NCI-H345 treated with DMSO at 0.1 percent for 48 hours (cell line): ENCODE measurements at regions not wholly inside any gene's neighbourhood (a gene's known extent, or its start where the extent isn't known, plus 50 kb on each side); places are given as distances from the start of the nearest gene placed in this dataset.

ENCODE experiments used
- DNase-seq: peaks from one replicate; lab custom pipeline; 2025; ENCODE audit not compliant: unreplicated experiment; lab: John Stamatoyannopoulos, UW

GRCh38 chr20:51335329-51335841 is 207.1 kb downstream of the NFATC2 start:
- no peak for DNase-seq

GRCh38 chr20:51334609-51335008 is 207.9 kb downstream of the NFATC2 start:
- DNase-seq: no peak

DNA sequence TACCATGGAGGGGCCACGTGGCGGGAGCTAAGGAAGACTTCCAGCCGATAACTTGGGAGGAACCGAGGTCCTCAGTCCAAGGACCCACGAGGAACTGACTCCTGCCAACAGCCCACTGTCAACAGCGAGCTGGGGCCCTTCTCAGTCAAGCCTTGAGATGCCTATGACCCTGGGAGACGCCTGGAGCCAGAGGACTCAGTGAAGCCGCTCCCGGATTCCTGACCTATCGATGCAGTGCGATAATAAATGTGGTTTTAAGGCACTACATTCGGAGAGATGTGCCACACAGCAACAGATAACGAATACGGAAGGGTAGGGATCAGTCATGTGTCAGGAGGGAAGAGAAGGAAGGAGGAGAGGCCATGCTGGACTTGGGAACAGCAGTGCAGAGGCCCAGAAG is 208.5 kb downstream of the NFATC2 start:
- DNase-seq: no peak

- no peak for DNase-seq
Measured at GRCh38 chr20:51333446-51333845, 209.1 kb downstream of the NFATC2 start.

- DNase-seq: no peak
Measured at GRCh38 chr20:51331481-51331880, 211.0 kb downstream of the NFATC2 start.

- no peak for DNase-seq
Measured at GRCh38 chr20:51329845-51330244, 212.7 kb downstream of the NFATC2 start.

DNA sequence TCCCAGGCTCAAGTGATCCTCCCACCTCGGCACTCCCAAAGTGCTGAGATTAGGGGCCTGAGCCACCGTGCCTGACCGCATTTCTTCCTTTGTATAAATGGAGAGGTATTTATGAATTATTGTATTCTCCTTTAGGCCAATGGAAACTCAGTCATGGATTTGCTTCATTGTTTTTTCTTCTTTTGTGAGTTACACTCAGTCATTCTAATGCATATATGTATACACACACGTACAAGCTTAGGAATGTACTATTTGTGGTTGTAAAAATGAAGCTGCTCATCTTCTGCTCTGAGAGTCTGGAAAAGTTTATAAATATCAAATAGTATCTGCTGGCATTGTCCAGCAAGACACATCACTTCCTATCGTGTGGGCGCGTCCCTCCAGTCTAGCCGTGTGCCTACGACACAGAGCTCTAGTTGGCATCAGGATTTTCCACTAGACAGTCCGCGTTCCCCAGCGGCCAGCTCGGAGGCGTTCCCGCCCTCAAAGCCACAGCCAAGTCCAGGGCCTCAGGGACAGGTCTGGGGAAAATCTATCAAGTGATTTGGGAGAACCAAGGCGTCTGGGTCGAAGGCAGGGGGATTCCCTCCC is 215.2 kb downstream of the NFATC2 start:
- no peak for DNase-seq

GRCh38 chr20:51326201-51326819 is 216.2 kb downstream of the NFATC2 start:
- DNase-seq: peak; percentile 29

DNA sequence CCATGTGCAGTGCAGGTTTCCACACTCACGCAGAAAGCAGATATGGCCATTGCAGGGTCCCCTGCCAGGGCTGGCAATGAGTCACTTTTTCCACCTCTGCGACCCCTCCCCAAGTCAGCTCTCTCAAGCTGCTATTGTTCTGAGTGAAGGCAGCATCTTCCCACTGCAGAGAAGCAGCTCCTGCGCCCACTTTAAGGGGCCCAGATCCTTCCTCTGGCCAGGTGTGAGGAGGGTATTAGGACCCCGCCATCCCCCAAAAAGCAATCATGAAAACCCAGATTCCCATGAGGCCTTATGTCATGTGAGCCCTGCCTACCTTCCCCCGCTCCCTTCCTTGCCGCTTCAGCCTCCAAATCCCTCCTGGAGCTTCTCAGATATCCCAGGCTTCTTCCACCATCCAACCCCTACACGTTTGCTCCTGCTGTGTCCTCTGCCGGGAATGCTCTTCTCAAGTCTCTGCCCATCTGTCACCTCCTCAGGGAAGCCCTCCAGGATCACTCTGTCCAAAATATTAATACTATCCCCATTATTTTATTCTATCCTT is 220.3 kb downstream of the NFATC2 start:
- no peak for DNase-seq

- DNase-seq: no peak
Measured at GRCh38 chr20:51321343-51322163, 221.0 kb downstream of the NFATC2 start.

DNA sequence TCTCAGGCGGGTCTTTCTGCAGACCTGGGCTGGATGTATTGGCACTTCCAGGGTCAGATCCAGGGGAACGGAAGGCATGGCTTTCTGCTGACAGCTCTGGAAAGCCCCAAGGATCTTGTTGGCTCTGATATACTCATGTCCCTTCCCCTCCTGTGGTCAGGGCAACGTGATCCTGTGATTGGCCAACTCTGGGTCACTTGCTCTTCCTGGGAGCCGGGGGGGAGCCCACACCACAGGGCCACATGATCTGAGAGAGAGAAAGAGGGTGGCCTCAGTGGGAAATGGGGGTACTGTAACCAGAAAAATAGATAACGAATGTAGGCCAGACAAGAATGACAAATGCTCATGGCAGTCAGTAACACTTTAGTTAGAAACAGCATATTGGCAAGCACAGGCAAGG is 223.0 kb downstream of the NFATC2 start:
- no peak for DNase-seq

GRCh38 chr20:51318058-51318949 is 224.2 kb downstream of the NFATC2 start:
- DNase-seq: no peak

DNA sequence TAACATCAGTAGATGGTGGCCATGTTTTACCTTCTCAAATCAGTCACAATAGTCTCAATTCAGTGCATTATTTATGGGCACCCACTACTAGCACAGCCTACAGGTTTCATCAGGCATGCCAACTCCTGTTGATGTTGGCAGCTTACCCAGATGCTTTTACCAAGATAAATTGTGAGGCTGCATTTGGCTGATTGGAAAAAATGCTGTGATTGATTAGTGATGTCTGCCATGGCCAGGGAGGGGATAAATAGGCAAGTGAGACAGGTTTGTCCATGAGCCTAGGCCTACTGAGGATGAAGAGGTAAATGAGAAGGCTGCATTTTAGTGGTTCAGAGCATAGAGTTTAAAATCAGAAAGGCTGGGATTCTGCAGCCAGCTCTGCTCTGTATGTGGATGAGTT is 227.1 kb downstream of the NFATC2 start:
- no peak for DNase-seq

DNA sequence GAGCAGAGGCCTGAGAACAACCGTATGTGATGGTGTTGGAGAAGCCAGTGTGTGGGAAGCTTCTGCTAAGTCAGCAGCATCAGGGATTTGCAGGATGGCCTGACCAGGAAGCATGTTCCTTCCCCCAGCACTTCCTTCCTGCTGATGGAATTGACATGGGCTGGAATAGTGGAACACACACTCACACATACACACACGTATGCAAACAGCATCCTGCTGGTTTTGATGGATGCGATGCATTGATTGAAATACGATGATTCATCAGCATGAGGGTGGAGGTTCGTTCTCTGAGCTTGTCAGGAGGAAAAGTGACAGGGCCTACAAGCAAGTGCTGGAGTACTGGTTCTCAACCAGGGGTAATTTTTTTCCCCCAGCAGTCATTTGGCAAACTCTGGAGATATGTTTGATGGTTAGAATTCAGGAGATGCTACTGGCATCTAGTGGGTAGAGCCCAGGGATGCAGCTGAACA is 229.1 kb downstream of the NFATC2 start:
- DNase-seq: no peak

- no peak for DNase-seq
Measured at GRCh38 chr20:51312480-51312783, 230.1 kb downstream of the NFATC2 start.

DNA sequence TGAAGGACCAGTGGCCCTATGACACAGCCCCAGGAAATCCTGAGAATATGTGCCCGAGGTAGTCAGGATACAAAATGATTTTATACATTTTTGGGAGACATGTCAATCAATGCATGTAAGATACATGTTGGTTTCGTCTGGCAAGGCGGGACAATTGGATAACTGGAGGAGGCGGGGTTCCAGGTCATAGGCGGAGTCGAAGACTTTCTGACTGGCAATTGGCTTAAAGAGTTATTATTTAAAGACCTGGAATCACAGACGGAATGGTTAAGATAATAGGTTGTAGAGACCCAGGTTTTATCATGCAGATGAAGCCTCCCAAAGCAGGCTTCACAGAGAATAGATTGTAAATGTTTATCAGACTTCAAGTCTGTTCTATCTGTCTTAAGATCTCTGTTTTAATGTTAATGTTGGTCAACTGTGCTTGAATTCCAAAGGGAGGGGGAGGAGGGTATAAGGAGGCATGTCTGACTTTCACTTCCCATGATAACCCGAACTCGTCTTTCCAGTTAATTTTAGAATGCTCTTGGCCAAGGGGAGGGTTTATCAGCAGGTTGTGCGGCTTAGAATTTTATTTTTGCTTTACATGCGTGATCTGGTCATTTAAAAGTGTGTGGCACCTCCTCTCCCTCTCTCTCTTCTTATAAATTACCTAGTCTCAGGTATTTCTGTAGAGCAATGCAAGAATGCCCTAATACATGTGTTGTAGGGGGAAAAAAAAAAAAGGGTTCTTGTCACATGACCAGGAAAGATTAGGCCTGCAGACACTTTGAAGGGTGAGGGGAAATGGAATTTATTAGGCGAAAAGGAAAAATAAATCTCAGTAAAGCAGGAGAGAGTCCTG is 230.7 kb downstream of the NFATC2 start:
- DNase-seq: no peak

DNA sequence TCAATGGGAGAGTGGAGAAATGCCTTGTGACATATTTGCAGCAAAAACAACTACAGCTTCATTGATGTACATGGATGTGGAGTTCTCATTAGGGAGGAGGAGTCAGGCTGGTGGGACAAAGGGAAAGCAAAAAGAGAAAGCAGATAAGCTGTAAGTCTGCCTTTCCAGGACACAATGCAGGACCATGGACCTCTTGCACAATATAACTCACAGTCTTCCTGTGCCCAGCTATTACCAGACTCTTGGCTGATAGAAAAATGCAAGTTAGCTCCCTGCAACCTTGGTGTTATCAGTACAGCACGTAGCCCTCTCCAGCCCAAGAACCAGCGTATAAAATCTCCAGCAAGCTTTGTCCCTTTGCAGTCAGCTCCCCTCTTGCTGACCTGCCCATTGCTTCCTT is 232.3 kb downstream of the NFATC2 start:
- no peak for DNase-seq

- no peak for DNase-seq
Measured at GRCh38 chr20:51309128-51309527, 233.4 kb downstream of the NFATC2 start.

GRCh38 chr20:51306521-51307358 is 235.8 kb downstream of the NFATC2 start:
- DNase-seq: peak; percentile 66
